GM23338 (cell line): ENCODE measurements at regions not wholly inside any gene's neighbourhood (a gene's known extent, or its start where the extent isn't known, plus 50 kb on each side); places are given as distances from the start of the nearest gene placed in this dataset.
A peak's percentile ranks its signal among the peaks of the same experiment; 100 is the strongest.

Experiments
- ATAC-seq: fragments of 200-7000 bp; cut with Tn5 transposase; 3 replicates; pipeline ENCODE4 v1.9.1; 2020
- DNase-seq: peaks from one replicate; pipeline ENCODE4 v3.0.0-alpha.2; 2015; ENCODE audit warnings: low spot score
- H2AFZ ChIP-seq: fragments of 200-600 bp; sonication (generic); 2 replicates; pipeline ENCODE4 v1.8.0; 2016; ENCODE audit warnings: antibody characterized with exemption, mild to moderate bottlenecking, moderate library complexity
- H3F3A ChIP-seq: fragments of 200-600 bp; sonication (generic); replicated peaks from 2 replicates; pipeline ENCODE4 v1.8.0; 2017; ENCODE audit warnings: antibody characterized with exemption, mixed run types, low read depth
- H3K27ac ChIP-seq: fragments of 200-600 bp; sonication (generic); 2 replicates; pipeline ENCODE4 v1.6.1; 2016; ENCODE audit warnings: low read depth
- H3K27me3 ChIP-seq: fragments of 200-600 bp; sonication (generic); 2 replicates; pipeline ENCODE4 v1.8.0; 2016; ENCODE audit warnings: mild to moderate bottlenecking, mixed run types, moderate library complexity; ENCODE audit not compliant: insufficient read depth
- H3K36me3 ChIP-seq: fragments of 200-600 bp; sonication (generic); 2 replicates; pipeline ENCODE4 v1.8.0; 2016; ENCODE audit warnings: mild to moderate bottlenecking; ENCODE audit not compliant: insufficient read depth
- H3K4me1 ChIP-seq: fragments of 200-600 bp; sonication (generic); 2 replicates; pipeline ENCODE4 v1.8.0; 2016; ENCODE audit warnings: mild to moderate bottlenecking, moderate library complexity; ENCODE audit not compliant: insufficient read depth
- H3K4me2 ChIP-seq: fragments of 200-600 bp; sonication (generic); 2 replicates; pipeline ENCODE4 v1.7.1; 2017; ENCODE audit warnings: mixed run types
- H3K4me3 ChIP-seq: fragments of 200-600 bp; sonication (generic); 2 replicates; pipeline ENCODE4 v1.6.1; 2016; ENCODE audit warnings: mixed run types
- H3K79me2 ChIP-seq: fragments of 200-600 bp; sonication (generic); replicated peaks from 2 replicates; pipeline ENCODE4 v1.8.0; 2017; ENCODE audit warnings: mild to moderate bottlenecking; ENCODE audit not compliant: insufficient read depth
- H3K9me2 ChIP-seq: fragments of 200-600 bp; sonication (generic); 2 replicates; pipeline ENCODE4 v1.8.0; 2017; ENCODE audit not compliant: insufficient read depth
- H4K20me1 ChIP-seq: fragments of 200-600 bp; sonication (generic); replicated peaks from 2 replicates; pipeline ENCODE4 v1.8.0; 2017; ENCODE audit warnings: mild to moderate bottlenecking; ENCODE audit not compliant: insufficient read depth
- H3K27ac Mint-ChIP-seq: 2 replicates; pipeline ENCODE4 v1.8.0; 2020; ENCODE audit warnings: inconsistent platforms, mild to moderate bottlenecking, moderate library complexity, mixed read lengths
- H3K27me3 Mint-ChIP-seq: 3 replicates; pipeline ENCODE4 v1.8.0; 2022; ENCODE audit warnings: low read depth, mild to moderate bottlenecking, moderate library complexity, mixed read lengths, inconsistent platforms; ENCODE audit not compliant: insufficient read depth, poor library complexity
- H3K36me3 Mint-ChIP-seq: 3 replicates; pipeline ENCODE4 v1.8.0; 2021; ENCODE audit warnings: low read depth, mild to moderate bottlenecking, inconsistent platforms, moderate library complexity, mixed read lengths
- H3K4me1 Mint-ChIP-seq: 3 replicates; pipeline ENCODE4 v1.8.0; 2020; ENCODE audit warnings: mild to moderate bottlenecking, inconsistent platforms, mixed read lengths
- H3K4me3 Mint-ChIP-seq: 3 replicates; pipeline ENCODE4 v1.8.0; 2021; ENCODE audit warnings: moderate library complexity, mild to moderate bottlenecking, inconsistent platforms, mixed read lengths
- H3K9me3 Mint-ChIP-seq: 3 replicates; pipeline ENCODE4 v1.8.0; 2020; ENCODE audit warnings: moderate library complexity, mild to moderate bottlenecking, inconsistent platforms, mixed read lengths
- CREB1 ChIP-seq: fragments of 250-450 bp; sonication (Bioruptor Pico); IDR thresholded peaks from 2 replicates; pipeline ENCODE4 v1.5.0; 2020; ENCODE audit warnings: low read depth, mild to moderate bottlenecking, moderate library complexity
- CTCF ChIP-seq, 2 experiments: fragments of 200-600 bp in 1 of 2; sonication (generic) in 1 of 2; conservative IDR thresholded peaks; 2 replicates each; pipeline versions ENCODE4 v1.5.1 to v1.6.1; 2016 to 2017; ENCODE audit warnings: antibody characterized with exemption in 2 of 2, low read depth in 2 of 2, mild to moderate bottlenecking in 2 of 2, moderate library complexity in 1 of 2
- EZH2 ChIP-seq: fragments of 200-600 bp; sonication (generic); IDR thresholded peaks from one replicate; pipeline ENCODE4 v1.8.0; 2017; ENCODE audit warnings: antibody characterized with exemption, mild to moderate bottlenecking, low read depth; ENCODE audit not compliant: unreplicated experiment
- EZH2phosphoT487 ChIP-seq: fragments of 200-600 bp; sonication (generic); IDR thresholded peaks from one replicate; pipeline ENCODE4 v1.8.1; 2018; ENCODE audit warnings: antibody characterized with exemption; ENCODE audit not compliant: unreplicated experiment
- JUNB ChIP-seq: IDR thresholded peaks from one replicate; pipeline ENCODE4 v1.6.1; 2016; ENCODE audit warnings: antibody characterized with exemption; ENCODE audit not compliant: unreplicated experiment
- NANOG ChIP-seq: IDR thresholded peaks from 2 replicates; pipeline ENCODE4 v1.6.1; 2016; ENCODE audit warnings: antibody characterized with exemption, borderline replicate concordance
- POLR2AphosphoS5 ChIP-seq: IDR thresholded peaks from 2 replicates; pipeline ENCODE4 v1.6.1; 2016; ENCODE audit warnings: antibody characterized with exemption, low read depth
- STAT1 ChIP-seq: IDR thresholded peaks from one replicate; pipeline ENCODE4 v1.6.1; 2016; ENCODE audit warnings: antibody characterized with exemption; ENCODE audit not compliant: unreplicated experiment
- ZNF114 ChIP-seq: fragments of 250-450 bp; sonication (Bioruptor Pico); IDR thresholded peaks from 2 replicates; pipeline ENCODE4 v1.5.0; 2020; ENCODE audit warnings: mild to moderate bottlenecking, moderate library complexity
- ZNF331 ChIP-seq: fragments of 250-450 bp; sonication (Bioruptor Pico); IDR thresholded peaks from 2 replicates; pipeline ENCODE4 v1.5.0; 2020; ENCODE audit warnings: low read depth, mild to moderate bottlenecking, moderate library complexity
- ZNF462 ChIP-seq: fragments of 250-450 bp; sonication (Bioruptor Pico); IDR thresholded peaks from 2 replicates; pipeline ENCODE4 v1.5.0; 2020; ENCODE audit warnings: mild to moderate bottlenecking, moderate library complexity
- TF ChIP-seq, protein P1 (sequence below): IDR thresholded peaks from 2 replicates; pipeline ENCODE4 v1.6.1; 2016; ENCODE audit warnings: antibody characterized with exemption
- TF ChIP-seq, protein P2 (sequence below): IDR thresholded peaks from one replicate; pipeline ENCODE4 v1.6.1; 2018; ENCODE audit warnings: antibody characterized with exemption; ENCODE audit not compliant: unreplicated experiment

DNA sequence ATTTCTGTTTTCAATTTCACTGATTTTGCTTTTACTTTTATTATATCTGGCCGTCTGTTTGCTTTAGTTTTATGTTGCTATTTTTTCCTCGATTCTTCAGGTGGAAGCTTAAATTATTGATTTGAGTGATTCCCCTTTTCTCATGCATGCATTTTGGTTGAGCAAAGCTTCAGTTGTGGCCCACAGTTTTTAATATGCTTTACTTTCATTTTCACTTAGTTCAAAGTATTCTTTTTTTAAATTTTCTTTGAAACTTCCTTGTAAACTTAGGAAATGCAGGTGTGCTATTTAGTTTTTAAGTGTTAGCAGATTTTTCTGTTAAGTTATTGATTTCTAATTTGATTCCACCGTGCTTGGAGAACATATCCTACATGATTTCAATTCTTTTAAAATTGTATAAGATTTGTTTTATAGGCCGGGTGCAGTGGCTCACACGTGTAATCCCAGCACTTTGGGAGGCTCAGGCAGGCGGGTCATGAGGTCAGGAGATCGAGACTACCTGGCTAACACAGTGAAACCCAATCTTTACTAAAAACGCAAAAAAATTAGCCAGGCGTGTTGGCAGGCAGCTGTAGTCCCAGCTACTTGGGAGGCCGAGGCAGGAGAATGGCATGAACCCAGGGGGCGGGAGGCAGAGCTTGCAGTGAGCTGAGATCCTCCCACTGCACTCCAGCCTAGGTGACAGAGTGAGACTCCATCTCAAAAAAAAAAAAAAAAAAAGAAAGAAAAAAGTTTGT, 531.2 kb downstream of the KIF2B start:
- H3K4me1 Mint-ChIP-seq = no peaks in the 10 kb centered on the region
- H3K4me2 ChIP-seq = no peak overlapping the region

More for the DNA sequence above, 531.2 kb downstream of the KIF2B start:
- Mint-ChIP-seq H3K36me3 (peaks cover 76% of the 10 kb centered on the region), H3K4me3 (no peak overlapping the region), H3K9me3 (peaks cover 55% of the 10 kb centered on the region), H3K27me3 (no peaks in the 10 kb centered on the region), H3K27ac (no peak overlapping the region)
- peaks cover 18% of the 10 kb centered on the region for H3K79me2 ChIP-seq
- DNase-seq (no peak), ATAC-seq (no peak)
- peaks cover 13% of the 10 kb centered on the region for H3K36me3 ChIP-seq
- H3K4me3 ChIP-seq = no peak overlapping the region
- H3K4me1 ChIP-seq = peaks cover 2% of the 10 kb centered on the region
- H3F3A ChIP-seq = no peaks in the 10 kb centered on the region
- H2AFZ ChIP-seq = 0 out of 2 replicates have a peak overlapping the region, but pooled peaks have one; percentile 56
- H4K20me1 ChIP-seq = no peaks in the 10 kb centered on the region
- TF ChIP-seq, protein P1, sequence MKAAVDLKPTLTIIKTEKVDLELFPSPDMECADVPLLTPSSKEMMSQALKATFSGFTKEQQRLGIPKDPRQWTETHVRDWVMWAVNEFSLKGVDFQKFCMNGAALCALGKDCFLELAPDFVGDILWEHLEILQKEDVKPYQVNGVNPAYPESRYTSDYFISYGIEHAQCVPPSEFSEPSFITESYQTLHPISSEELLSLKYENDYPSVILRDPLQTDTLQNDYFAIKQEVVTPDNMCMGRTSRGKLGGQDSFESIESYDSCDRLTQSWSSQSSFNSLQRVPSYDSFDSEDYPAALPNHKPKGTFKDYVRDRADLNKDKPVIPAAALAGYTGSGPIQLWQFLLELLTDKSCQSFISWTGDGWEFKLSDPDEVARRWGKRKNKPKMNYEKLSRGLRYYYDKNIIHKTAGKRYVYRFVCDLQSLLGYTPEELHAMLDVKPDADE = no peak
- TF ChIP-seq, protein P2, sequence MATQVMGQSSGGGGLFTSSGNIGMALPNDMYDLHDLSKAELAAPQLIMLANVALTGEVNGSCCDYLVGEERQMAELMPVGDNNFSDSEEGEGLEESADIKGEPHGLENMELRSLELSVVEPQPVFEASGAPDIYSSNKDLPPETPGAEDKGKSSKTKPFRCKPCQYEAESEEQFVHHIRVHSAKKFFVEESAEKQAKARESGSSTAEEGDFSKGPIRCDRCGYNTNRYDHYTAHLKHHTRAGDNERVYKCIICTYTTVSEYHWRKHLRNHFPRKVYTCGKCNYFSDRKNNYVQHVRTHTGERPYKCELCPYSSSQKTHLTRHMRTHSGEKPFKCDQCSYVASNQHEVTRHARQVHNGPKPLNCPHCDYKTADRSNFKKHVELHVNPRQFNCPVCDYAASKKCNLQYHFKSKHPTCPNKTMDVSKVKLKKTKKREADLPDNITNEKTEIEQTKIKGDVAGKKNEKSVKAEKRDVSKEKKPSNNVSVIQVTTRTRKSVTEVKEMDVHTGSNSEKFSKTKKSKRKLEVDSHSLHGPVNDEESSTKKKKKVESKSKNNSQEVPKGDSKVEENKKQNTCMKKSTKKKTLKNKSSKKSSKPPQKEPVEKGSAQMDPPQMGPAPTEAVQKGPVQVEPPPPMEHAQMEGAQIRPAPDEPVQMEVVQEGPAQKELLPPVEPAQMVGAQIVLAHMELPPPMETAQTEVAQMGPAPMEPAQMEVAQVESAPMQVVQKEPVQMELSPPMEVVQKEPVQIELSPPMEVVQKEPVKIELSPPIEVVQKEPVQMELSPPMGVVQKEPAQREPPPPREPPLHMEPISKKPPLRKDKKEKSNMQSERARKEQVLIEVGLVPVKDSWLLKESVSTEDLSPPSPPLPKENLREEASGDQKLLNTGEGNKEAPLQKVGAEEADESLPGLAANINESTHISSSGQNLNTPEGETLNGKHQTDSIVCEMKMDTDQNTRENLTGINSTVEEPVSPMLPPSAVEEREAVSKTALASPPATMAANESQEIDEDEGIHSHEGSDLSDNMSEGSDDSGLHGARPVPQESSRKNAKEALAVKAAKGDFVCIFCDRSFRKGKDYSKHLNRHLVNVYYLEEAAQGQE = no peak
- TF ChIP-seq ZNF462 (CRISPR knock-in tag) (no peak), NANOG (no peak), EZH2 (no peak), CTCF (conservative IDR thresholded peaks at IDR 0.05; ENCODE audit: low read depth in 2 of 2) (no peak), JUNB (no peak), EZH2phosphoT487 (no peak), CREB1 (CRISPR knock-in tag) (no peak), ZNF331 (CRISPR knock-in tag) (no peak), POLR2AphosphoS5 (no peak), STAT1 (no peak), ZNF114 (CRISPR knock-in tag) (no peak)
- H3K9me2 ChIP-seq = no peaks in the 10 kb centered on the region
- H3K27ac ChIP-seq = no peak overlapping the region
- H3K27me3 ChIP-seq = no peaks in the 10 kb centered on the region
